HS-5 (cell line): ENCODE measurements at regions not wholly inside any gene's neighbourhood (a gene's known extent, or its start where the extent isn't known, plus 50 kb on each side); places are given as distances from the start of the nearest gene placed in this dataset.
A peak's percentile ranks its signal among the peaks of the same experiment; 100 is the strongest.
"Not testable (repeated sequence)": the region's sequence is repeated elsewhere in the genome, so short reads cannot be mapped to it uniquely, and the experiment has no call there.

Source experiments
- DNase-seq: peaks from one replicate; pipeline ENCODE4 v3.0.0-alpha.2; 2012; ENCODE audit warnings: low read depth

DNA sequence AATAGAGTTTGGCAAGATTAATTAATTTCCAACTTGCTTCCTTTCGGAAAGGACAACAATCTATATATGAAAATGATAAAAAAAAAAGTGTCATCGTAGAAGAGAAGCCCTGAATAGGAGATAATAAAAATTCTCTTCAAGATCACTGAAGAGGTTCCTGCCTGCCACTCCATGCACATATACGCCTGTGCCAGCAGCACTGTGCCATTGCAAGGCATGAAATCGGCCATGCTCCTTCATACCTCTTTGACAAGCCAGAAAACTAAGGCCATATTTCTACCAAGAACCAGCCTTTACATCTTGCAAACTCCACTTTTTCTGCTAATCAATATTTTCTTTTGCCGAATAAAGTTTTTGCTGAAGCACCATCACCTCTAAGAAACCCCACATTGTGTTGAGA is 365.5 kb downstream of the CXXC4 start:
- DNase-seq, result no peak

DNA sequence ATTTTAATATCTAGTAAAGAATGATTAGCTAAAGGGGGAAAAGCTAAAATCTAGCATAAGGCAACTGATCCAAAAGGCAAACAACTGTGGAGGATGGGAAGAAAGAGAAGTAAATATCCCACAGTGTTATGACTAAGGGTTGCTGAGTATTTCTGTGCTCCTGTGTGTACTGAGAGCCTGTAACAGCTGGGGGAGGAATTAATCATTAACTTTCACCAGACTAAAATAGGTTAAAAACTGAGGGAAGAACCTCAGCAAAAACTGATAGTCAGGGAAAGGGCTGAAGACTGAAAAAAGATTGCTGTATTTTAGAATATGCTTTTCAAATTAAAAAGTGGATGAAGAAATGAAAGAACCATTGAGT is 365.9 kb downstream of the CXXC4 start:
- DNase-seq, result no peak

DNA sequence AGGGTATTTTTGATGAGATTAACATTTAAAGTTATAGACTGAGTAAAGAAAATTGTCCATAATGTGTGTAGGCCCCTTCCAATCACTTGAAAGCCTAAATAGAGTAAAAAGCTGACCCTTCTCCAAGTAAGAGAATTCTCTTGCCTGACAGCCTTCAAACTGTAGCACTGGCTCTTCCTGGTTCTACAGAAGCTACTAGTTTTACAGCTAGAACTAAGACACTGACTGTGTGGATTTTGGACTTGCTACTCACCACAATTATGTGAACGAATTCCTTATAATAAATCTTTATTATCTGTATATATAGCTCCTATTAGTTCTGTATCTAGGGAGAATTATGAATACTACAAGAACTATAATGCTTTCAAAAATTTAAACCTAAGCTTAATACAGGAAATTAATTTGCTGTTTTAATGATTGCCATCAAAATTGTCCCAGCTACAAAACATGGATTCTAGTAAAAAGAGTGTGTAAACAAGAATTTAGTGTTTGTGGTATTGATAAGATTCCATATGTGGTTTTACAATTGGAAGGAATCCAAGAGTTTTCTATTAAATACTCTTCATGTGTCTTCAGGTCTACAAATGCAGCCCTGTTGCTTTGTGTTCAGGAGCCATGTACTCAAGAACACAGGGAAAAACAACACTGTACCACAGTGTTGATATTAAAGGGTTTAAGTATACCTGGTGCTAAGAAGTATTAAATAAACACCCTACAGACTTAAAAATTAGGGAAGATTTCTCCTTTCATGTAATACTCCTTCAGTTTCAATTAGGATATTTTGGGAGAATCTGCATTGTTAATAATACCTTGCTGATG is 366.5 kb downstream of the CXXC4 start:
- no peak for DNase-seq

DNA sequence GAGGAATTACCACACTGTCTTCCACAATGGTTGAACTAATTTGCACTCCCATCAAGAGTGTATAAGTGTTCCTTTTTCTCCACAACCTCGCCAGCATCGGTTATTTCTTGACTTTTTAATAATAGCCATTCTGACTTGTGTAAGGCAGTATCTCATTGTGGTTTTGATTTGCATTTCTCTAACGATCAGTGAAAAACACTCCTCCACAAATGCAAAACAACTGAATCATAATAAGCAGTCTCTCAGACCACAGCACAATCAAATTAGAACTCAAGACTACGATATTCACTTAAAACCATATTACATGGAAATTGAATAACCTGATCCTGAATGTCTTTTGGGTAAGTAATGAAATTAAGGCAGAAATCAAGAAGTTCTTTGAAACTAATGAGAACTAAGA is 371.7 kb downstream of the CXXC4 start:
- DNase-seq, result no peak

DNA sequence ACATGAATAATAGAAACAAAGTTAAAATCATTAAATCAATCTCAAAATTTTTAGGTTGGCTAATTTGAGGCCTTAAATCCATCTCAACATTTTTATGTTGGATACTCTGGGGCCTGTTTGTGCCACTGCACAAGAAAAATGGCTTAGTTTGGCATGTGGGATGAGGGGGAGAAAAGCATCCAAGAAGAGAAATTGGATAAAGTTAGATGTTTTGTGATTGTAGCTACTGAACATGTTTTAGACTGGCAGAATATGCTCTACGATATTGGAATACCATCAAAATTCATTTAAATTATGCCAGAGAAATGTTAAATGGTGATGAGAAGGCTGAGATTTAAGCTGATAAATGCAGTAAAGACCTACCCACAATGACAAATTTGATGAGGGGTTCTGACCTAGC is 376.9 kb downstream of the CXXC4 start:
- DNase-seq, result no peak

DNA sequence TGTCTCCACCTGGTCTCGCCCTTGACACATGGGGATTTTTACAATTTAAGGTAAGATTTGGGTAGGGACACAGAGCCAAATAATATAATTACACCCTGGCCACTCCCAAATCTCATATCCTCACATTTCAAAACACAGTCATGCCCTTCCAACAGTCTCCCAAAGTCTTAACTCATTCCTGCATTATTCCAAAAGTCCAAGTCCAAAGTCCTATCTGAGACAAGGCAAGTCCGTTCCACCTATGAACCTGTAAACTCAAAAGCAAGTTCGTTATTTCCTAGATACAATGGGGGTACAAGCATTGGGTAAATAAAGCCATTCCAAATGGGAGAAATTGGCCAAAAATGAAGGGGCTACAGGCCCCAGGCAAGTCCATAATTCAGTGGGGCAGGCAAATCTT is 380.8 kb downstream of the CXXC4 start:
- no peak for DNase-seq

DNA sequence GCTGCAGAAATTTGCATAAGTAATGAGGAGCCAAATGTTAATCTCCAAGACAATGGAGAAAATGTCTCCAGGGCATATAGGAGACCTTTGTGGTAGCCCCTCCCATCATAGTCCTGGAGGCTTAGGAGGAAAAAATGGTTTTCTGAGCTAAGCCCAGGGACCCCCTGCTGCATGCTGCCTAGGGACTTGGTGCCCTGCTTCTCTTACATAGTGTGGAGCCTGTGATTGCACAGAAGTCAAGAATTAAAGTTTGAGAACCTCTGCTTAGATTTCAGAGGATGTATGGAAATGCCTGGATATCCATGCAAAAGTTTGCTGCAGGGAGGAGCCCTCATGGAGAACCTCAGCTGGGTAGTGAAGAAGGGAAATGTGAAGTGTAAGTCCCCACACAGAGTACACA is 379.4 kb upstream of the TACR3 start:
- no peak for DNase-seq

DNA sequence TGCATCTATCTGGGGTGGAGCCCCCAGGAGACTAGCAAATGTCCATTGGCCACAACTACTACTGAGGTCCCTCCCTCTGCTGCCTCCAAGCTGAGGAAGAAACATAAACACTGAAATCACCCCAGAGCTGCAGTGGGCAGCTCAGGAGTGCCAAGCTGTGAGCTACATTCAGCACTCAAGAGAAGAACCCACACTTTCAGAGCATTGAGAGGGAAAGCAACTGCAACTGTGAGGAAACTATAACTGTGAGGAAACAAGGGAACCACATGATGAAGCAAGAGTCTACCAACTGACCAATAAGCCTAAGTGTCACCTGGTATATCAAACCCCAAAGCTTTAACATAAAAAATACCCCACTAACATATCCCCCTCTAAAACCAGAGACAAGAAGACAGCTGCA is 373.5 kb upstream of the TACR3 start:
- DNase-seq, result no peak

DNA sequence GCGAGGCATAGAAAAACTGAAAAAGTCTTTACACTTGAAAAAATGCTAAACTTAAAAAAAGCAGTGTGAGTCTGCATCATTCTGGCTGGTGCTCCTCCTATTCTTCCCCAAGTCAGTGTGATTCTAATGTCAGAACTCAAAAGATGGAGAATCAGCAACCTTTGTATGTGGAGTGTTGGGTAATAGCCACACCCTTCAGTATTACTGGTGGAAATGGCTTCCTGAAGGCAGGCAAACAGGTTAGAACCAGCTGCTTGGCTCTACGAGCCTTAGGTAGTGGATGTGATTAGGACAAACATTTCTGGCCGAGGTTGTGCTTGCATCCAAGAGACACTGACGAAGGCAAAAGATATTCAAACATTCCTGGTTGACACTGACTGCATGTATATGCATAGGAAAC is 353.4 kb upstream of the TACR3 start:
- no peak for DNase-seq

DNA sequence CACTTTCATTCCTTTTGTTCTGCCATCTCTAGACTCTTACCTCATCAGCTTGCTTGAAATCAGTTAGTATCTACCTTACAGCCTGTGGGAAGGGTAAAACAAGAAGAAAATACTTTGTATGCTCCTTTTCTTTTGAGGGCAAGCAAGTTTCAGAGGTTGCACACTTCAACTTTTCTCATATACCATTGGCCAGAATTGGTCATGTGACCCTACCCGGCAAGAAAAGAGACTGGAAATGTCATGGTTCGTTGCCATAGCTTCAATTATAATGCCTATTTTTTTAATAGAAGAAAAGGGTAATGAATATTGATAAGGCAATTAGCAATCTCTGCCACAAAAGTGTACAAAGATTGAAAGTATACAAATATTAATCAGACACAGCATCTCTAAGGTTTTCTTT is 346.7 kb upstream of the TACR3 start:
- no peak for DNase-seq

DNA sequence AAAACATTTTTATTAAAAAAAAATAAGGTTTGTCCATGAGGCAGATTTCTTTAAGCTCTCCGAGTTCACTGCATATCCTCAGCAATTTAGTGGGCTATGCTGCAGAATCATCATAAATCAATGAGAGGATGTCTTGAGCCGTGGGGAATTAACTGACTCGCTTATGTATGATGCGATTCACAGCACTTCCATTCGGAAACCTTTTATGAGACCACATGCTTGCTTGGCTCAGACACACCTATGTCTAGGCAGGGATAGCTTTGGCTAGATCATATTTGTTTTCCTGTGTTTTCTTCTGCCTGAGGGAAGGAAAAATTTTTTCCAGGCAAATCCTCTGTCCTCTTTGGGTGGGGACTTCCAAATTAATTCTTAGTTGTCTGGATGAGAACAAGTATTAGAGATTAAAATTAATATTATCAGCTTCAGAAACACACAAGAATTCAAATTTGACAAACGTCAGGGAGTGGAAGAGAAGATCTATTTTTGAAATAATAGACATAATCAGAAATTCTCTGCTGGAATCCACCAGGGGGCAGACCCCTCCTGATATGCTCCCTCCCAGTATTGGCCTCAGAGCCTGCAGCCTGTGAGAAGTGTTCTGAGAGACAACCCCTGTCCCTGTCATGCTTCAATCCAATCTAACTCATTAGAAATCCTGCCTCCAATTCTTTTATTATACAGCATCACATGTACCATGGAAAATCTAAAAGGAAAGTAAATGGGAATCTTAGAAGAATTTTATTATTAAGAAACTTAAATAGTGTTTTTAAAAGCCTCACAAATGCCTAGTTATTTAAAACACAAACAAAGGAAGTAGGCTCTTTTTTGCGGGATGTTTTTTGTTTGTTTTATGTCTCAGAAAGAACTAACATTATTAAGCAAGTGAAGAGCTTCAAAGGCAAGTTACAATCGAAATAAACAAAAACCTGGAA is 345.1 kb upstream of the TACR3 start:
- DNase-seq, result no peak

DNA sequence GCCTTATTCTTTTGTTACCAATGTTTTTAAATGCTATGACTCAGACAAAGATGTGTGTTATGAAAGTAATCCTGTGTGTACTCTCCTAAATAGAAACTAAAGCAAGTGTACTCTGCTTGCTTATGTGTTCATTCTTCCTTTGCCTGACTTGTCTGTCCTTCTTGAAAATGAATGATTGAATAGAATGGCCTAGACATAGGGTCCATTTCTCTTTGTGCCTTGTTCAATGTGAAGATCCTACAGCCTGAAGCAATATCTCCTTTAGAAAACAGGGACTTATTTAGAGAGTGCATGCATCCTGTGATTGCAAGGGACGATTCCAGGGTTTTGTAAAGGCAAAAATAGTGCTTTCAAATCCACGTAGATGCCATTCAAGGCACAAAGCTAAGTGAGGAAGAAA is 343.6 kb upstream of the TACR3 start:
- no peak for DNase-seq

DNA sequence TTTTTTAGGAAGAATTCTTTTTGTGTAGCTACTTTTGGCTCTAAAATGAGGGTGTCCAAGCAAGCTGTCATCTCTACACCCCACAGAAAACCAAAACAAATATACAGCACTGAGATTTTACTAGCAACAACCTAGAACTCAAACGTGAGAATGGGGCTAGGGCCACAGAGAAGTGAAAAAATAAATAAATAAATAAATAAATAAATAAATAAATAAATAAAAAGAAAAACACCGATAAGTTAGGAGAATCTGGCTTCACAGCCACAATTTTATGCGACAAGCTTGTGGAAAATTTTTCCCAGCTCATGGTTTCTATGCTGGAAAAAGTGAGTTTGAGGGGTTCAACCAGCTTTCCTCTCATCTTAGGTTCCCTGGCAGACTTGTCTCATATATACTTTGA is 324.6 kb upstream of the TACR3 start:
- DNase-seq, result no peak

DNA sequence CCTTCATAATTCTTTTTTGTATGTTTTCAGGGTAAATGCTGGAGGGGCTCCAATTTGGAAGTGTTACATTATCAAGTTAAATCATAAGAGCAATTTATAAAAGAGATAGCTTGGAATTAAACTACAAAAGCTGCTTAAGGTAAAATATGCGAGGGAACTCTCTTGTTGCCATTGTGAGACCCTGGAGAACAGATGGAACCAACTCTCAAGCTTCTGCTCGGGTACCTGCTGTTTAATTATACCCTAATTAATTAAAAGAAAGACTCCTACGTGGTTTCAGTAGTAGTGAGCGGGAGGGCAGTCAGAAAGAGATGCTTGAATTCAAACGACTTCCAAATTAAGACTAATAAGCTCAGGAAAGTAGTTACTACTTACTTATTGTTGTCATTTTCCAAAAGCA is 313.1 kb upstream of the TACR3 start:
- DNase-seq, result no peak

DNA sequence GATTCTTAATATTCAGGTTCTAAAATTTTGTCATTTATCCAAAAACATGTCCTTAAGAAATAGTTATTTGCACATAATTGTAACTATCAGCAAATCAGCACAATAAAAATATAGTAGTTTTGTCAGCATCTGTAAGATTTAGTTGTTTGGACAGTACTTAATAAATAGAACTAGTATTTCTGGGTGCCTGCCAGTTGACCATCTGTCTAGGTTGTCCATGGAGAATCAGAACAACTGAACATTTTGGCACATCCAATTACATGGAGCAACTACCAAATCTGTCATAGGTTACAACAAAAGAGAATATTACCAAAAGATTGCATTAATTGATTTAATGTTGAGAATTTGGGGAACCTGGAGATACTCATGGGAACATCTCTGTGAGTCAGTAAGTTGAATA is 305.5 kb upstream of the TACR3 start:
- no peak for DNase-seq

DNA sequence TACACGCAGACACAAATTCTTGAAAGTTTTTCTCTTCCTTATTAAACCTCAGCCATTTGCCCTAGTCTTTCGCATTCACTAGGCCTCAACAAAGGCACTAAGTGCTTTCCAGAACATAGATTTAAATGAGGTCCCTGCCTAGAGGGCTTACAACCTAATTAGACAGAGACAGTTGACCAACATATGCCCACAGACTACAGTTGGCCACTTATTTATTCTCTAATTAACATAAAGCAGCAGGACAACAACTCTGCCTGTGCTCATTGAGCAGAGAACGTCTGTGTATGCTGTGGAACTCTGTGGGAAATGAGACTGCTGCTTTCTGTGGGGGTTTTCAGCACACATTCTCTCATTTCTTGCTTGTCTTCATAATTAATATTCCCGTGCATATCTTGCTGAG is 303.0 kb upstream of the TACR3 start:
- DNase-seq, result no peak

DNA sequence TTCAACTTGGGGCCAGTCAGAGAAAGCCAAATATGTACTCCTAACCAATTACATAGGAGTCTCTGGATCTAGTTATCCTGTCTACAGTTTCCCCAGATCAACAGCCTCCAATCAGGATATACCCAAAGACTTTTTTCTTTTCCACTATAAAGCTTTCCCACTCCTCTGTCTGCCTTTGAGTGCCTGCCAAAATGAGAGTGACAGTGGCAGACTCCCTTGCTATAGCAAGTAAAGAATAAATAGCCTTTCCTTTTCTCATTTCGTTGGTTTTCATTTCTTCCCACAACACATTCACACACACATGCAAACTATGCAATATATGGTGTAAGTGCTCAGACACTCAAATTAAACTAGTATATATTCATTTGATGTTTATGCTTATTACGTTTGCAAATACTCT is 302.4 kb upstream of the TACR3 start:
- DNase-seq, result no peak

DNA sequence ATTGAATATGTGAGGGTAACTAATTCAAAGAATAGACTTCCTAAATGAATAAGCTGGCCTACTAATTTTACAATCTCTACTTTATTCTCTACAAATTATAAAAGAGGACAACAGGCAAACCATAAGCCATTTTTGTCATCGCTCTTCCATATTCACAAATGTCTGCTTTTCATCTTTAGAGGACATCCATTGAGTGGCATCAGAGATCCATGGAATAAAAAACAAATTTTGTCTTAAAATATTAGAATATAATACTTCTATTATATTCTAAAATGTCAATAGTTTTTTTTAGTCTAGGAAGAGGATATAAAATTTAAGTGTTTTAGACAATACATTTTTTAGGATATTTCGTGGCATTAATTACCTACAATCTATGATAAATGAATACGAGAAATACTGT is 300.9 kb upstream of the TACR3 start:
- DNase-seq, result no peak

DNA sequence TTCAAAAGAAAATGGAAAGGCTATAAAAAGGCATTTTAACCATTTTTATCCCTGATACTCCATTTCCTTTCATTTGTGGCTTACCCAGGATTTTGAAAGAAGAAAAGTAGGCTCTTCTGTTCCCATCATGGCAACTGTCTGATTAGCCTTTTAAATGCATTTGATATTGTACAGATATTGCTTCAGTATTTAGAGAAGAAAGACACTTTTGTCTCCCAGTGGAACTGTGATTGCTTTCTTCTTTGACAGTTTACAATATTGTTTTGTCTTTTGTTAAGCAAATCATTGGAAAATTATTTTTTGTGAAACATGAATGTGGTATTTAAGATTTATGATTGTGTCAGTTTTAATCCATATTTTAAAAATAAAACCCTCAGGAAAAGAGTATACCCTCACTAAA is 297.4 kb upstream of the TACR3 start:
- no peak for DNase-seq

DNA sequence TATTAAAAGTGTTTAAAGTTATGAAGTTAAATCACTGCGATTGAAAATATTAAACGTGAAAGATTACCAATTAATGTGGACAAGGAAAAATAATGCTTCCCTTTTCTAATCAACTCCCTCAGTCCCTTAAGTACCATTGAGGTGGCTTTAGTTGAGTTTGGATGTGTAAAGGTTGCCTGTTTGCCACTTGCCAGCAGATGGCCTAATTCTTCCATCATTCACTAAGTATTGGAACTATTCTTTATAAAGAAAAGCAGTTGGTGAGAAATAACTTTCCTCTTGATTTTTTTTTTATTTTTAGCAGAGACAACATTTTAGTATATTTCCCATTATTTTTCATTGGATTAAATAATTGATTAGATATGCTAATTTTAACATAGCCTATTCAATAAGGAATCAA is 295.9 kb upstream of the TACR3 start:
- no peak for DNase-seq

DNA sequence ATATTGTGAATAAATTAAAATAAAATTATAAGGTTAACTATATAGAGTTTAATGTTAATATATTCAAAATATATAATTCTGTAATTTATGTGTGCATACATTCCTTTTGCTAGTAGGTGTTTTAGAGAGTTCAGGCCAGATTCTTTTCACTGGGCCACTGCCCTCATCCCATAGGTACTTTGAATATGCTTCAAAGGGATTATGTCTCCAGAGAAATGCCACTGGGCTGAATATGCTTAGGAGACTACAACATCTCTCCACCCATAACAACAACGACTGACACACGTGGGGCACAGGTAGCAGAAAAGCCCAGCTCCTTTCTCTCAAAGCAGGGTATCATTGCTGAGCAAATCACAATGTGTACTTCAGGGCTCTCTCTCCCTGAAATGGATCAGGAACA is 290.9 kb upstream of the TACR3 start:
- no peak for DNase-seq

DNA sequence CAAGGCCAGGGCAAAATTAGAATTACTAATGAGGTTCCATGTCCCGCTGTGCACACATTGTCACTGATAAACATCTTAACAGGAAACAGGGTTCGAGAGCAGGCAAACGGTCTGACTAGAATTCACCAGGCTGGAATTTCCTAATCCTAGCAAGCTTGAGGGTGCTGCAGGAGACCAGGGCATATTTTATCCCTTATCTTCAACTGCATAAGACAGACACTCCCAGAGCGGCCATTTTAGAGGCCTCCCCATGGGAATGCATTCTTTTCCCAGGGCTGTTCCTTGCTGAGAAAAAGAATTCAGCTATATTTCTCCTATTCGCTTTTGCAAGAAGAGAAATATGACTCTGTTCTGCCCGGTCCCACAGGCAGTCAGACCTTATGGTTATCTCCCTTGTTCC is 282.5 kb upstream of the TACR3 start:
- DNase-seq, result not testable (repeated sequence)

DNA sequence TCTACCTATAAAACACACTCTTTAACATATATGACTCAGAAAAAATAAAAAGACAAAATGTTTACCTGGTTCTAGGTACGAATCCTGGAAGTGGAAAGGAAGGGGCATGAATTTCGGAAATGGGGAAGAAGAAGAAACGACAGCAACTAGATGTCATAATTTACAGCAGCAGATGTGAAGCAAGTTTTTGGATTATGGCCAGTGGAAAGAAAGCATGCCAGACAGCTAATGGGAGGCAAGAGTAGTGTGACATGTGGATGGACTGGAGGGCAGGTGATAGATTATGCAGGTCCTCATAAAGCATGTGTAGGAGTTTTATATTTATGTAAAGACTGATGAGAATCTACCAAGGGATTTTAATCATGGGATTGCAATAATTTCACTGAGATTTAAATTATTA is 279.0 kb upstream of the TACR3 start:
- DNase-seq, result no peak

DNA sequence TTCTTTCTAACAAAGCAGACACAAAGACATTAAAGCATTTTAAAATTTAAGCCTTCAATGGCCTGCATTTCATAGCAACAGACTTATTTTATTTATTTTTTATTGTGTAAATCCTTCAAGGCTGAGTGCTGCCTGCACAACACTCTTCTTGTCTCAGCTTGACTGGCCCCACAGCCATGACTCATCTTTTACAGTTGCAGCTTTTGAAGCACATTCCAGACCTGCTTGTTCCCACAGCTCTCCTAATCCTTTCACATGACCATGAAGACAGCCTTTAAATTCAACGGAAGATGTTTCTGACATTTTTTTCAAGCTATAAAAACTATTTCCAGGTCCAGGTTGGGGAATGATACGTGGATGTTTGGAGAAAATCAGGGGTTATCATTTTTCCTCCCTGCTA is 276.9 kb upstream of the TACR3 start:
- peak; percentile 68 for DNase-seq
